Stimulated activated CD4-positive, alpha-beta T cell treated with anti-CD3 and anti-CD28 coated beads, Interleukin-12 subunit alpha, Interleukin-12 subunit beta, amount 100 ng/mL, for 24 hours (primary cell): ENCODE measurements at regions not wholly inside any gene's neighbourhood (a gene's known extent, or its start where the extent isn't known, plus 50 kb on each side); places are given as distances from the start of the nearest gene placed in this dataset.

Experiments used
- DNase-seq, 2 experiments: peaks; one replicate each; pipeline ENCODE4 v3.0.0-alpha.2; 2020; ENCODE audit warnings: low read depth in 2 of 2

- no peak for DNase-seq
These were observed 977.4 kb upstream of the FAT3 start for GRCh38 chr11:91247009-91247735.

GRCh38 chr11:91244912-91245311 lies 979.7 kb upstream of the FAT3 start:
- no peak for DNase-seq

- no peak for DNase-seq
These were observed 981.0 kb upstream of the FAT3 start for GRCh38 chr11:91243630-91244029.

- no peak for DNase-seq
These were observed 981.6 kb upstream of the FAT3 start for GRCh38 chr11:91243051-91243450.

- no peak for DNase-seq
These were observed 983.4 kb upstream of the FAT3 start for GRCh38 chr11:91241226-91241625.

GRCh38 chr11:91239359-91239758 lies 985.3 kb upstream of the FAT3 start:
- no peak for DNase-seq

- DNase-seq: no peak
These were observed 993.4 kb upstream of the FAT3 start for GRCh38 chr11:91231226-91231625.

- no peak for DNase-seq
These were observed 994.0 kb upstream of the FAT3 start for GRCh38 chr11:91230647-91231046.

GRCh38 chr11:91222830-91223229 lies 1000.0 kb upstream of the CHORDC1 start:
- DNase-seq: no peak

- DNase-seq: no peak
These were observed 997.8 kb upstream of the CHORDC1 start for GRCh38 chr11:91220476-91221202.

GRCh38 chr11:91219535-91219934 lies 996.7 kb upstream of the CHORDC1 start:
- no peak for DNase-seq

GRCh38 chr11:91209751-91210150 lies 986.9 kb upstream of the CHORDC1 start:
- no peak for DNase-seq

- no peak for DNase-seq
These were observed 986.5 kb upstream of the CHORDC1 start for GRCh38 chr11:91209306-91209705.

GRCh38 chr11:91199866-91200265 lies 977.0 kb upstream of the CHORDC1 start:
- no peak for DNase-seq

GRCh38 chr11:91194546-91194945 lies 971.7 kb upstream of the CHORDC1 start:
- DNase-seq: no peak

- no peak for DNase-seq
These were observed 965.6 kb upstream of the CHORDC1 start for GRCh38 chr11:91188484-91188883.

GRCh38 chr11:91187314-91187713 lies 964.5 kb upstream of the CHORDC1 start:
- no peak for DNase-seq

- no peak for DNase-seq
These were observed 955.5 kb upstream of the CHORDC1 start for GRCh38 chr11:91178366-91178765.

GRCh38 chr11:91174734-91175133 lies 951.9 kb upstream of the CHORDC1 start:
- no peak for DNase-seq

GRCh38 chr11:91174193-91174592 lies 951.3 kb upstream of the CHORDC1 start:
- DNase-seq: no peak

- DNase-seq: no peak
These were observed 950.9 kb upstream of the CHORDC1 start for GRCh38 chr11:91173701-91174100.

GRCh38 chr11:91170711-91171110 lies 947.9 kb upstream of the CHORDC1 start:
- DNase-seq: no peak

GRCh38 chr11:91164452-91164822 lies 941.6 kb upstream of the CHORDC1 start:
- DNase-seq: no peak
